ENCODE measurements at regions not wholly inside any gene's neighbourhood (a gene's known extent, or its start where the extent isn't known, plus 50 kb on each side); places are given as distances from the start of the nearest gene placed in this dataset.

DNA sequence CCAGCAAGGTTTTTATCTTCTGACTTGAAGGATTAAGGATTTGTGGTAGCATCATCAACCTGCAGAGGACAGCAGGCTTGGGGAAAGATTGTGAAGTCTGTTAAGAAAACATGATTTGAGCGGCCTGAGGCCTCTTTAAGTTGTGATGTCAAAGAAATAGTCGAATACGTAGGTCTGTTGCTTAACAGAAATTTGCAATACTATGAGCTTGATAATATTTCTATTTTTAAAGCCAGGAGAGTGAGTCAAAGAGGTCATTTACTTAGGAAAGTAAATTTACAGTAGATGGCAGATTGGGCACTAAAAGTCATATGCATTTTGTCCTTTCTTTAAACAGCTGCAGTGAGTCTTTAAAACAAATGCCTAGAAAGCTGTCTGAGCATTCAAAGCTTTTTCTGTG is 336.3 kb downstream of the DIPK2A start:
- no peak for DNase-seq

- no peak for DNase-seq
Measured at GRCh38 chr3:144308396-144308795, 336.8 kb downstream of the DIPK2A start.

GRCh38 chr3:144312702-144313101 is 341.1 kb downstream of the DIPK2A start:
- DNase-seq, result no peak

GRCh38 chr3:144314946-144315345 is 343.3 kb downstream of the DIPK2A start:
- no peak for DNase-seq

GRCh38 chr3:144317961-144318360 is 346.3 kb downstream of the DIPK2A start:
- DNase-seq, result no peak

- DNase-seq, result no peak
Measured at GRCh38 chr3:144324076-144324475, 352.5 kb downstream of the DIPK2A start.

GRCh38 chr3:144332868-144333267 is 361.2 kb downstream of the DIPK2A start:
- DNase-seq, result no peak

GRCh38 chr3:144341471-144341870 is 369.8 kb downstream of the DIPK2A start:
- no peak for DNase-seq

DNA sequence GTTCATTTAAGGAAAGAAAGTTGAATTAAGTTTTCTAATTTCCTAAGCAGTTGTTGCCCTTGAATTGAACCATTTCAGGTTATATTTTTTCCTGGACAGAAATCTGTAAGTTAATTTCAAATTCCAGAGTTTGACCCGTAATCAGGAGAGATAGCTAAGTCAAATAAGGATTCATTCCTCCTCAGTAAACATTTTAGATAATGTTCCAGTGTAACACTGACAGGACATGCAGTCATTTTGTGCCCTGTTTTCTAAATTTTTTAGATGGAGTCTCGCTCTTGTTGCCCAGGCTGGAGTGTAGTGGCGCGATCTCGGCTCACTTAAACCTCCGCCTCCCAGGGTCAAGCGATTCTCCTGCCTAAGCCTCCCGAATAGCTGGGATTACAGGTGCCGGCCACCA is 371.7 kb downstream of the DIPK2A start:
- no peak for DNase-seq

- DNase-seq, result no peak
Measured at GRCh38 chr3:144343777-144344176, 372.2 kb downstream of the DIPK2A start.

GRCh38 chr3:144344925-144345548 is 373.4 kb downstream of the DIPK2A start:
- DNase-seq, result no peak

DNA sequence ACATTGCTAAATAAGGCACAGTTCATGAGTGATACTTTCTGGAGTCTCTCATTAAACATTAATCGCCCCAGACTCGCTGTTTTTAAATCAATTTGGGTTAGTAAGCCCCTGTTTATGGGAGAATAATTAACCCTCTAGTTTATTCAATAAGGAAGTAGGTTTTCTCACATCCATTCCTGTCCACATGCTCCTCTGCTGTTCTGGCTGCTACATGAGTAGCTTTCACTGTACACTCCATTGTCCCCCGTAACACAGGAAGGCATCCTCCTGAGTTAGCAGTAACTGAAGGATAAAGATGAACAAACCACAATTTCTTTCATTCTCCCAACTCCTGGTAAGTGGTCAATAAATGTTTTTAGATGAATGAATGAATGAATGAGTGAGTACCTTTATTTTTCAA is 378.5 kb downstream of the DIPK2A start:
- DNase-seq, result no peak

GRCh38 chr3:144351011-144351410 is 379.4 kb downstream of the DIPK2A start:
- DNase-seq, result no peak

GRCh38 chr3:144351773-144352365 is 380.2 kb downstream of the DIPK2A start:
- no peak for DNase-seq

DNA sequence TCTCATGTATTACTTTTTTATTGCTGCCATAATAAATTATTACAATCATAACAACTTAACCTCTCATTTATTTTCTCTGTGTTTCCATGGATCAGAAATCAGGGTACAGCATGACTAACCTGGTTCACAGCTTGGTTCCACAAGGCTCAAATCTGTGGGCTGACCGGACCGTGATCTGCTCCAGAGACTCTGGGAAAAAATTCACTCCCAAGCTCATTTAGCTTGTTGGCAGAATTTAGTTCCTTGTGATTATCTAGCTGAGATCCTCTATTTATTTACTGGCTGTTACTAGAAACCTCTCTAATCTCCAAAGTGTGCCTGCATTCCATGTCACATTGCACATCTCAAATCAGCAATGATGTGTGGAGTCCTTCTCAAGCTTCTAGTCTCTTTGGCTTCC is 386.6 kb downstream of the DIPK2A start:
- no peak for DNase-seq

DNA sequence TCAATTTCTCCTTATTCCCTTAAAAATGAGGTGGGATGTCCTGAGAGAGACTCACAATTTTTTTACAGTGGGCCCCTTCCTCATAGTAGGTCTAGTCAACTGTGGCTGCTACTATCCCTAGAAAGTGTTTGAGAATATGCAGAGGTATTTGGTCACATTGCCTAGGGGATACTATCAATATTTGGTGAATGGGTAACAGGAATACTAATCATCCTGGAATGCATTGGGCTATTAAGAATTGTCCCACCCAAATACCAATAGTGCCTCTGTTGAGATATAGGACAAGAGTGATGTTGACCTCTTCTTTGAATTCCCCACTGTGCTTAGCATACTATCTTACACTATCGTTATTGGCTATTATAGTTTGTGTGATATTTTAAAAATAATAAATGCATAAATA is 389.4 kb downstream of the DIPK2A start:
- no peak for DNase-seq

DNA sequence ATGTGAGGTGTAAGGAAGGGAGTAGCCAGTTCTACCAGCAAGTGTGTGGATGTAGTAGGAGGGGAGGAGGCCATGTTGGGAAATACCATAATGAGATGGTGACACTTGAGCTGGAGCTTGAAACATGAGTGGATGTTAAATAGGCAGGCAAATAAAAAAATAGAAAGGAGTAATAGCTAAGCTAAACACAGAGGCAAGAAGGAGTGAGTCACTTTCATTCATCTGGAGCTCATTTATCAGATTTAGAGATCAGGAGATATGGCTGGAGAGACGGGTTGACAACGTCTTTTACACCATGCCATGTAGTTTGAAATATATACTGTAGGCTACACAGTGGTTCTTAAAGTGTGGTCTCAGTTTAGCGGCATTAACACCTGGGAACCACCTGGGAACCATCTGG is 390.5 kb downstream of the DIPK2A start:
- DNase-seq, result no peak

- no peak for DNase-seq
Measured at GRCh38 chr3:144363856-144364255, 392.2 kb downstream of the DIPK2A start.

- no peak for DNase-seq
Measured at GRCh38 chr3:144364737-144365136, 393.1 kb downstream of the DIPK2A start.

GRCh38 chr3:144369129-144369879 is 397.7 kb downstream of the DIPK2A start:
- no peak for DNase-seq

DNA sequence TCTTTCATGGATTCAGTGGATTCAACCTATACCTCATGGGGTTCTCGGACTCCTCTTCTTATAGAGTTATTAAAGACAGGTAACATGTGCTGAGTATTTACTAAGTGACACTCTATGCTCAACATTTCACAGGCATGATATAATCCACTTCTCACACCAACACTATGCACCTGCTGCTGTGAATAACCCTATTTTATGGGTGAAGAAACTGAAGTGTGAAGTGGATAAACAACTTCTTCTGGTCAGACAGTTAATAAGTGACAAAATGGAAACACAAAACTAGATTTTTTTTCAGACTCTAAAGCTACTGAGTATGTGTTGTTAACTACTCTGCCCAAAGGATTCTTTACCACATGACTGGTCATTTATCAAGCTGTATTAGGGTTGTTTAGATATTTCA is 403.5 kb downstream of the DIPK2A start:
- no peak for DNase-seq

DNA sequence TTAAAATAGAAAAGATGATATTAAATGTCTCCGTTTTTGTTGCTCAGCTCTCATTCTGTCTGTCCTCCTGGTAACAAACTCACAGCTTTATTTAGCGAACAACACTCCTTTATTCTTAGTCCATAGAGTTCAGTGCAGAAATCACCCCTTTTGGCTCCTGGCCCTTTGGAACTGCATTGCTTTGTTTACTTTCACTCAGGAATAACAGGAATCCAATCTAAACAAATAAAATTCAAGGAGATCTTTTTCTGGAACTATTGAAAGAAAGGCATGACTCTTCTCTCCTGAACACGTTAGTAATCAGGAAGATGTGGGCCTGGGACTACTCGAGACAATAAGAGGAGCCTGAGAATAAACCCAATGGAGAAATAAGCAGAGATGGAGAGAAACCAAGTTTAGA is 409.2 kb downstream of the DIPK2A start:
- DNase-seq, result no peak

GRCh38 chr3:144381607-144382006 is 410.0 kb downstream of the DIPK2A start:
- DNase-seq, result no peak
